Small intestine (tissue), 7 donors: ENCODE measurements at regions not wholly inside any gene's neighbourhood (a gene's known extent, or its start where the extent isn't known, plus 50 kb on each side); places are given as distances from the start of the nearest gene placed in this dataset.

Experiments
- DNase-seq, 2 donors: peaks; one replicate each; pipeline versions ENCODE4 v3.0.0 to v3.0.0-alpha.2; 2013
- FAIRE-seq: peaks from 2 replicates; lab custom pipeline; 2012; peaks lifted over from hg19 to GRCh38; lab: Jason Lieb, UNC
- H3K27ac ChIP-seq, 3 donors: one replicate each; pipeline ENCODE4 v1.5.1; 2013; ENCODE audit warnings: low read length in 2 of 3, mild to moderate bottlenecking in 2 of 3, control low read depth in 1 of 3, inconsistent platforms in 1 of 3, low read depth in 1 of 3, moderate library complexity in 1 of 3
- H3K27me3 ChIP-seq, 3 donors: one replicate each; pipeline ENCODE4 v1.6.1; 2013; ENCODE audit warnings: low read length in 3 of 3, inconsistent platforms in 1 of 3; ENCODE audit not compliant: control insufficient read depth in 3 of 3, insufficient read depth in 3 of 3
- H3K36me3 ChIP-seq, 3 donors: one replicate each; pipeline ENCODE4 v1.6.1; 2013; ENCODE audit warnings: low read length in 3 of 3, inconsistent platforms in 1 of 3, low read depth in 1 of 3, mild to moderate bottlenecking in 1 of 3, moderate library complexity in 1 of 3; ENCODE audit not compliant: control insufficient read depth in 3 of 3, insufficient read depth in 2 of 3
- H3K4me1 ChIP-seq, 3 donors: one replicate each; pipeline ENCODE4 v1.6.1; 2013; ENCODE audit warnings: low read length in 2 of 3, inconsistent platforms in 1 of 3, low read depth in 1 of 3, mild to moderate bottlenecking in 1 of 3, moderate library complexity in 1 of 3; ENCODE audit not compliant: control insufficient read depth in 3 of 3, insufficient read depth in 2 of 3
- H3K4me3 ChIP-seq, 3 donors: one replicate each; pipeline ENCODE4 v1.5.1; 2013; ENCODE audit warnings: low read length in 3 of 3, control low read depth in 1 of 3, inconsistent platforms in 1 of 3, low read depth in 1 of 3, mild to moderate bottlenecking in 1 of 3, moderate library complexity in 1 of 3
- H3K9me3 ChIP-seq, 2 donors: one replicate each; pipeline ENCODE4 v1.6.1; 2013; ENCODE audit warnings: low read depth in 1 of 2, low read length in 1 of 2; ENCODE audit not compliant: control insufficient read depth in 2 of 2, insufficient read depth in 1 of 2
- WGBS, 3 donors: extraction: QIAGEN DNeasy Blood & Tissue Kit; methylation state at CpG; one replicate each; pipeline ENCODE4 v1.1.7; 2013; 5-methylcytosine and 5-hydroxymethylcytosine counted together
- donor health status: healthy with polysubstance abuse.
- donor health status: control.
- donor health status: control.
- donor health status: Bipolar disorder and iron deficiency.
- donor health status: healthy.

DNA sequence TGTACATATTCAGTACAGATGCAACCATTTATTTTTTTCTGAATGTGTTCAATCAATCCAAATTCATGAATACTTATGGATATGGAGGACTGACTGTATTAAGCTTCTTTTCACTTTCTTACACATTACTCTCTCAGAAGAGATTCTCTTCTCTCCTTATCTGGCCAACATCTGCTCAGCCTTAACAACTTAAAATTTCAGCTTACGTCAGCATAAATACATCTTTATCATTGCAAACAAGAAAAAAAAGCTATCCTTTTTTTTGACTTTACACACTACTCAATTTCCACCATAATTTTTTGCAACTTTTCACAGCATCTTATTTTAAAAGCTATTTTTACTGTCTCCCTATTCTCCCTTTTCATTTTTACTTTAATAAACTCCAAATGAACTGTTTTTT is 80.9 kb upstream of the POT1 start:
- DNase-seq = no peak
- FAIRE-seq = no peak
- Histone ChIP-seq H3K27ac (no peak overlapping the region), H3K9me3 (no peaks in the 10 kb centered on the region), H3K4me1 (no peaks in the 10 kb centered on the region), H3K27me3 (no peaks in the 10 kb centered on the region), H3K36me3 (no peaks in the 10 kb centered on the region), H3K4me3 (no peak overlapping the region)
- WGBS, 3 donors = 70 to 89% (median 78%) methylated on average over 1 of the region's 1 CpG

DNA sequence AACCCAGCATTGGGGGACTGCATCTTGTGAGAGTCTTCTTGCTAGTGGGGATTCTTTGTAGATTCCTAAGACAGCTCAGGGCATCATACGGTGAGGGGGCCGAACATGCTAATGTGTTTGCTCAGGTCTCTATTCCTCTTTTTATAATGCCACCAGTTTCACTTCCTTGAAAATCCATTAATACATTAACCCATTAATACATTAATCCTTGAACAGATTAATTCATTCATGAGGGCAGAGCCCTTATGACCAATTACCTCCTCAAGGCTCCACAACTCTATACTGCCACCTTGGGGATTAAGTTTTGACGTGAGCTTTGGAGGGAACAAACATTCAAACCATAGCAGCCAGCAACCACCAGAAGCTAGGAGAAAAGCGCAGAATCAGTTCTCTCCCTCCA is 67.2 kb upstream of the POT1 start:
- FAIRE-seq = no peak
- WGBS, 3 donors = 70 to 82% (median 81%) methylated on average over 4 of the region's 4 CpGs

GRCh38 chr7:124992851-124993562 is 63.4 kb upstream of the POT1 start:
- 70 to 80% (median 78%) methylated on average over 4 of the region's 4 CpGs for WGBS, 3 donors
- Histone ChIP-seq H3K4me1 (no peaks in the 10 kb centered on the region), H3K27ac (no peak overlapping the region), H3K9me3 (no peaks in the 10 kb centered on the region), H3K4me3 (no peak overlapping the region), H3K27me3 (no peaks in the 10 kb centered on the region), H3K36me3 (no peaks in the 10 kb centered on the region)
- DNase-seq (no peak), FAIRE-seq (no peak)

More for the DNA sequence above, 67.2 kb upstream of the POT1 start:
- Histone ChIP-seq H3K4me1 (no peaks in the 10 kb centered on the region), H3K36me3 (no peaks in the 10 kb centered on the region), H3K4me3 (no peak overlapping the region), H3K9me3 (peaks cover 0 to 4% of the 10 kb centered on the region in 2 donors), H3K27me3 (no peaks in the 10 kb centered on the region), H3K27ac (no peak overlapping the region)
- no peak for DNase-seq

- WGBS, 3 donors = 80 to 90% (median 85%) methylated on average over 1 of the region's 1 CpG
- no peaks in the 10 kb centered on the region for H3K9me3 ChIP-seq
- no peak overlapping the region for H3K27ac ChIP-seq
- no peaks in the 10 kb centered on the region for H3K36me3 ChIP-seq
- no peaks in the 10 kb centered on the region for H3K4me1 ChIP-seq
- no peak for FAIRE-seq
- H3K27me3 ChIP-seq = no peaks in the 10 kb centered on the region
- no peak for DNase-seq
- no peak overlapping the region for H3K4me3 ChIP-seq
These were observed 60.3 kb upstream of the POT1 start for GRCh38 chr7:124989911-124990310.
